Stimulated activated CD4-positive, alpha-beta T cell treated with anti-CD3 and anti-CD28 coated beads, Interleukin-2, amount 100 ng/mL, for 4 hours (primary cell): ENCODE measurements at regions not wholly inside any gene's neighbourhood (a gene's known extent, or its start where the extent isn't known, plus 50 kb on each side); places are given as distances from the start of the nearest gene placed in this dataset.

ENCODE experiments used
- DNase-seq: peaks from one replicate; pipeline ENCODE4 v3.0.0-alpha.2; 2020; ENCODE audit warnings: low read depth

GRCh38 chr2:8004250-8004681, 677.6 kb upstream of the ID2 start:
- DNase-seq: no peak

GRCh38 chr2:8006181-8006580, 675.7 kb upstream of the ID2 start:
- DNase-seq: no peak

- DNase-seq: no peak
These were observed 675.2 kb upstream of the ID2 start for GRCh38 chr2:8006626-8007025.

- no peak for DNase-seq
These were observed 672.8 kb upstream of the ID2 start for GRCh38 chr2:8009010-8009597.

GRCh38 chr2:8015848-8016600, 665.8 kb upstream of the ID2 start:
- DNase-seq: no peak

- DNase-seq: no peak
These were observed 665.2 kb upstream of the ID2 start for GRCh38 chr2:8016688-8017087.

- no peak for DNase-seq
These were observed 662.9 kb upstream of the ID2 start for GRCh38 chr2:8018956-8019355.

GRCh38 chr2:8019934-8020333, 661.9 kb upstream of the ID2 start:
- DNase-seq: no peak

GRCh38 chr2:8021921-8022320, 659.9 kb upstream of the ID2 start:
- DNase-seq: no peak

GRCh38 chr2:8022908-8023640, 658.8 kb upstream of the ID2 start:
- no peak for DNase-seq

GRCh38 chr2:8024506-8024905, 657.4 kb upstream of the ID2 start:
- no peak for DNase-seq

- no peak for DNase-seq
These were observed 655.5 kb upstream of the ID2 start for GRCh38 chr2:8026381-8026780.

GRCh38 chr2:8027387-8027786, 654.5 kb upstream of the ID2 start:
- no peak for DNase-seq

GRCh38 chr2:8028036-8028435, 653.8 kb upstream of the ID2 start:
- DNase-seq: no peak

- no peak for DNase-seq
These were observed 653.4 kb upstream of the ID2 start for GRCh38 chr2:8028436-8028835.

- no peak for DNase-seq
These were observed 652.9 kb upstream of the ID2 start for GRCh38 chr2:8028981-8029380.

- DNase-seq: no peak
These were observed 651.1 kb upstream of the ID2 start for GRCh38 chr2:8030573-8031303.

GRCh38 chr2:8031370-8031769, 650.5 kb upstream of the ID2 start:
- no peak for DNase-seq

GRCh38 chr2:8033546-8034096, 648.2 kb upstream of the ID2 start:
- DNase-seq: no peak

- DNase-seq: no peak
These were observed 645.5 kb upstream of the ID2 start for GRCh38 chr2:8036366-8036765.

GRCh38 chr2:8039732-8040131, 642.1 kb upstream of the ID2 start:
- DNase-seq: no peak

- DNase-seq: no peak
These were observed 638.6 kb upstream of the ID2 start for GRCh38 chr2:8043295-8043694.
